Tibial nerve (tissue), 4 donors: ENCODE measurements at regions not wholly inside any gene's neighbourhood (a gene's known extent, or its start where the extent isn't known, plus 50 kb on each side); places are given as distances from the start of the nearest gene placed in this dataset.

ENCODE experiments used
- CTCF ChIP-seq, 5 experiments: fragments of 200-600 bp in 3 of 5; fragments of 450-650 bp in 2 of 5; sonication (generic) in 3 of 5; IDR thresholded peaks; one replicate each; pipeline ENCODE4 v1.5.1; 2016 to 2019; ENCODE audit warnings: antibody characterized with exemption in 5 of 5, mild to moderate bottlenecking in 3 of 5, moderate library complexity in 2 of 5
- EP300 ChIP-seq, 2 donors: sonication (generic); formaldehyde crosslinking; IDR thresholded peaks; one replicate each; pipeline ENCODE4 v1.6.1; 2017; ENCODE audit warnings: antibody characterized with exemption in 2 of 2, mild to moderate bottlenecking in 1 of 2
- POLR2A ChIP-seq, 2 donors: fragments of 450-650 bp; IDR thresholded peaks; one replicate each; pipeline ENCODE4 v1.6.1; 2017; ENCODE audit warnings: antibody characterized with exemption in 2 of 2, mild to moderate bottlenecking in 2 of 2, moderate library complexity in 2 of 2

GRCh38 chr13:103812558-103812957 is 746.3 kb upstream of the SLC10A2 start:
- TF ChIP-seq CTCF (IDR thresholded peaks at IDR 0.05) (no peak), POLR2A (IDR thresholded peaks at IDR 0.05) (no peak), EP300 (IDR thresholded peaks at IDR 0.05) (no peak)
